ENCODE measurements at regions not wholly inside any gene's neighbourhood (a gene's known extent, or its start where the extent isn't known, plus 50 kb on each side); places are given as distances from the start of the nearest gene placed in this dataset.

DNA sequence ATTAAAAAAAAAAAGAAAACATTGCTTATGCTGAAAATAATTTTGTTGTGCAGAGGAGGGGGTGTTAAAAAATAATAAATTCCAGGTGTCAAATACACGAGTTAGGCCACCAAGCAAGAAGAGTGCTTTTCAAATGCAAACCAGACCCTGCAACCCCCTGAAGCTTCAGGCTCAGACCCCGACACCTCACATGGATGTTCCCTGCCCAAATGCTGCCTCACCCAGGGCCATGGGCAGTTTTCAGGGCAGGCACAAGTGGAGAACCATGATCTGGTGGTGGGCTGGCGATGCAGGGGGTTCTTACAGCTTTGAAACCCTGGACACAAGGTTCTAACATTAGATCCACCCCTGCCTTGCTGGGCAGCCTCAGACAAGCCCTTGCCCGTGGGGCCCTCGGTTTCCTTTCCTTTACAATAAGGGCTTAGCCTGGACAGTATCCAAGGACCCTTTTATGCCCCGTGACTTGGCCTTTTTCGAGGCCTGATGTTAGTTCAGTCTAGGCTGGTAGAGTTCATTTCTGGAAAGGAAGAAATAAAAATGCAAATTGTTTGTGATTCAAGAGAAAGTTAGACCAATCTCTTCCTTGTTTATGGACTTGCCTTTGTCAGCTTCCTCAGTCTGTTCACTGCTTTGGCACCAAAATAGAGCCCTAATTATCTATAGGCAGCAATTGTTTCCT lies 168.7 kb downstream of the DDX1 start:
- TF ChIP-seq, protein P1, sequence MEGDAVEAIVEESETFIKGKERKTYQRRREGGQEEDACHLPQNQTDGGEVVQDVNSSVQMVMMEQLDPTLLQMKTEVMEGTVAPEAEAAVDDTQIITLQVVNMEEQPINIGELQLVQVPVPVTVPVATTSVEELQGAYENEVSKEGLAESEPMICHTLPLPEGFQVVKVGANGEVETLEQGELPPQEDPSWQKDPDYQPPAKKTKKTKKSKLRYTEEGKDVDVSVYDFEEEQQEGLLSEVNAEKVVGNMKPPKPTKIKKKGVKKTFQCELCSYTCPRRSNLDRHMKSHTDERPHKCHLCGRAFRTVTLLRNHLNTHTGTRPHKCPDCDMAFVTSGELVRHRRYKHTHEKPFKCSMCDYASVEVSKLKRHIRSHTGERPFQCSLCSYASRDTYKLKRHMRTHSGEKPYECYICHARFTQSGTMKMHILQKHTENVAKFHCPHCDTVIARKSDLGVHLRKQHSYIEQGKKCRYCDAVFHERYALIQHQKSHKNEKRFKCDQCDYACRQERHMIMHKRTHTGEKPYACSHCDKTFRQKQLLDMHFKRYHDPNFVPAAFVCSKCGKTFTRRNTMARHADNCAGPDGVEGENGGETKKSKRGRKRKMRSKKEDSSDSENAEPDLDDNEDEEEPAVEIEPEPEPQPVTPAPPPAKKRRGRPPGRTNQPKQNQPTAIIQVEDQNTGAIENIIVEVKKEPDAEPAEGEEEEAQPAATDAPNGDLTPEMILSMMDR (IDR thresholded peaks at IDR 0.05): no peak
- no peak for TF ChIP-seq POLR2A (IDR thresholded peaks at IDR 0.05)
- no peak for TF ChIP-seq EP300 (IDR thresholded peaks at IDR 0.05)
- no peak for TF ChIP-seq POLR2AphosphoS5 (IDR thresholded peaks at IDR 0.05)
